HG02588 (cell line): ENCODE measurements at regions not wholly inside any gene's neighbourhood (a gene's known extent, or its start where the extent isn't known, plus 50 kb on each side); places are given as distances from the start of the nearest gene placed in this dataset.

Experiments used
- ATAC-seq: cut with Tn5 transposase; IDR thresholded peaks from one replicate; pipeline ENCODE4 v1.9.1; 2021; ENCODE audit warnings: mild to moderate bottlenecking, moderate library complexity; ENCODE audit not compliant: unreplicated experiment

DNA sequence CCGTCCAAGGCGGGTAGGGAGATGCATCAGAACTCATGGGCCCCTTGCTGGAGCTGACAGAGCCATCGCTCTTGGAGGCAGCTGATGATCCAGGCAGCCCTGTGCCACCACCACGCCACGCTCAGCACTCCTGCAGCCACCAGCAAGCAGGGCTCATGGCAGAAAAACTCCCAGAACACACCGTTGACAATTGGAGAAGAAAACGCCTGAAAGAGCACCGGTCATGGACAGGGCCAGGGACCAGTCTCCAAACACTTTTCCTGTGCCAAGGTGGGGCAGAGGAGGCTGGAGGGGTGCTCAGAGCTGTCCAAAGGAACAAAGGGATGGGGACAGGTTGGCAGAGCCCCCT lies 132.2 kb downstream of the FOXL1 start:
- ATAC-seq = no peak

- no peak for ATAC-seq
Observed at GRCh38 chr16:86712158-86713009, 134.0 kb downstream of the FOXL1 start.

DNA sequence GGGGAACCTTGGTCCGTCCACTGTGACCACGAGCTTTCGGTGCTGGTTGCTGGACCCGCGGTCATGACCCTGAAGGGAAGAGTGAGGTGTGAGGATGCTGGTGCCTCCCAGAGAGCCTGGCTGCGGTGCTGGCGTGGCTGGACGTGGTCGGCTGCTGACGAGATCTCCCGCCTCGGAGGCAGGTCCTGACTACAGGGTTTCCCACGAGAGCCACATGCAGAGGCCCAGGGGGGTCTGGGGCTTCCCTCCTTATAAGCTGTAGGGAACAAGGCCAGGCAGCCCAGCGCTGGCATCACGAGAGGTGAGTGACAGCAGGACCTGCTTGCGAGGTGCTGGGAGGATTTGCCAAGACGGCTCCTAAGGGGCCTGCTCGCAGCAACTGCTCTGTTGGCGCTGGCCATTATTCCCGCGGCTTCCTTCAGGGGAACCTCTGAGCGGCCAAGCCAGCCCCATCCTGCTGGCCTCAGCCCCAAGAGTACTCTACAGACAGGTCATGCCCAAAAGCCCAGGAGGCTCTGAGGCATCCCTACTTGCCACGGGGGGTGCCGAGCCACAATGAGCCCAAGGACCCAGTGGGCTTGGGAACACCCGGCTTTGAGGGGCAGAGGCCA lies 134.8 kb downstream of the FOXL1 start:
- ATAC-seq = no peak

DNA sequence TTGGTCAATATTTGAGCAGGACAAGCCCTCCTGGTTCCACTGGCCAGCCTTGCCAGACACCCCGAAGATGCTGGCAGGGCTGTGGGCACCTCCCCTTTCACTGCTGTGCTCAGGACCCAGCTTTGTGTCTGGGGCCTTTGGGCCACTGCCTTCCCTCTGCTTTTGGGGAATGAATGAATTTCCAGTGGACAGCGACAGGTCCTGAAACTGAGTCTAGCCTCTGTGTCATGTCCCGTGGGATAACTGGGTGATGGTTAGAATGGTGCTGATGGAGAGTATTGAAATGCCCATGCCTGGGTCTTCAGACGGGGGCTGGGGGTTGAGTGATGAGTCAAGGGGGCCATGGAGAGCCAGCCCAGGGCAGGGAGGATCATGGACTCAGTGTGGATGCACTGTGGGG lies 135.8 kb downstream of the FOXL1 start:
- no peak for ATAC-seq

GRCh38 chr16:86716649-86717048 lies 138.3 kb downstream of the FOXL1 start:
- no peak for ATAC-seq

GRCh38 chr16:86718118-86718517 lies 139.8 kb downstream of the FOXL1 start:
- ATAC-seq = no peak

DNA sequence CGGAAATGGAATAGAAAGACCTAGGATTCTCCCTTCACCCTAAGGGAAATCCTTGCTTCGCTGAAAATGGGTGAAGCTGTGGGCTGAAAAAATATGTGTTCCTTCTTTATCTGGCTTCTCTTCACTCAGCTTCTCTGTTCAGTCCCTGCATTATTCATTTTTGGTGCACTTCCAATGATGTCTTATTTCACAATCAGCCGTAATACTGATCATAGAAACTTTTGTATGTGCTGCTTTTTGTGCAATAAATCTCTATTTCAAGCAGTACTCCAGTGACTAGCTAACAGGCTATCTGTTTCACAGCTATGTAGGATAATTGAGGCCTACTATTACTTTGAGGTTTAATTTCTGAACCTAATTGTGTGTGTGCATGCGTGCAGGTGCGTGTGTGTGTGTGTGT lies 144.6 kb downstream of the FOXL1 start:
- ATAC-seq = no peak

- ATAC-seq = no peak
Observed at GRCh38 chr16:86723689-86724088, 145.3 kb downstream of the FOXL1 start.

GRCh38 chr16:86725401-86725800 lies 147.1 kb downstream of the FOXL1 start:
- ATAC-seq = no peak

- no peak for ATAC-seq
Observed at GRCh38 chr16:86726340-86726739, 148.0 kb downstream of the FOXL1 start.

DNA sequence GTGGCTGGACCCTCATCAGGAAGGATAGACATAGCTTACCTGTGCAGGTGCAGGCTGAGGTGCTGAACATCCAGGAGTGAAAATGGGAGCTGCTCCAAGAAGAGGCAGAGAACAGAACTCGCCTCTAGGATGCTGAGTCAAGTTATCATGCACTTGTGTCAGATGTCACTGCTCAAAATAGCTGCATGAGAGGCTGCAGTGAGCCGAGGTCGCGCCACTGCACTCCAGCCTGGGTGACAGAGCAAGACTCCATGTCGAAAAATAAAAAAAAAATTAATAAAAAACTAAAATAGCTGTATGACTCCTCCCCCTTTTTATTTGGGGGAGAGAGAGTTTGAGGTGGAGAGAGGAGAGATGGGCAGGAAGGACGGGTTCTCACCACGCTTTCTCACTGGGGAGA lies 148.8 kb downstream of the FOXL1 start:
- no peak for ATAC-seq

DNA sequence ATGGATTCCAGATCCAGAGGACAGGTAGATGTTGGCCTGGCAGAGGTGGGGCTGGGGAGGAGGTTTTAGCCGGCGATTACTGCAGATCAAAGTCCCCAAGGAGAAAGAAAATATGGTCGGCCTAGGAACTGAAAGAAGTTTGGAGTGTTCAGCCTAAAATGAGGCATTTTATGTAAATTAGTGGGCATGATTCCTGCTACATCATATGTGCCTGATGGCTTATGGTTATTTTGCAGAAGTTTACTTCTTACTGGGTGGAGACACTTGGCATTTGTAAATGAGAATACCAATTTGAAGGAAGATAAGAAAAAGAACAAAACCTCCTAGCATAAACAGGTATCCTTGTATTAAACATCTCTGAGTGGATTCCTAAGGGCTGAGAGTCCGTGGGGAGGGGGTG lies 149.3 kb downstream of the FOXL1 start:
- ATAC-seq = no peak

- no peak for ATAC-seq
Observed at GRCh38 chr16:86729686-86730085, 151.3 kb downstream of the FOXL1 start.

DNA sequence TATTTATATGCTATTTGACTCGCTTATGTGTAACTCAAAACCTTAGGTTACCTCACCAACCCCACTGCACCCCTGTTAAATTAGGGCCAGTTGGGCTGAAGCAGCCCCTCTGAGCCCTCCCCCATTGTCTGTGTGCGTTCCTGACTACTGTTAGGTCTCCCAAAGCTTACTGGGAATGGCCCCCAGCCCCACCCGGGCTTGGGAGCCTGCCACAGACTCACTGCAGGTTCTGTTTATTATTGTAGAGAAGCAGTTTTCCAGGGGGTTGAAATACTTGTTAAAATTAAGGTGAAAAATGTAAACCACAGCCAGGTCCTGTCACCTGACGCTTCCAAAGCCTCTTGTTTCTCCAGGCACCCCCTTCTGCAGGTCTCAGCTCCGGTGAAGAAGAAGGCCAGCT lies 151.7 kb downstream of the FOXL1 start:
- ATAC-seq = no peak

DNA sequence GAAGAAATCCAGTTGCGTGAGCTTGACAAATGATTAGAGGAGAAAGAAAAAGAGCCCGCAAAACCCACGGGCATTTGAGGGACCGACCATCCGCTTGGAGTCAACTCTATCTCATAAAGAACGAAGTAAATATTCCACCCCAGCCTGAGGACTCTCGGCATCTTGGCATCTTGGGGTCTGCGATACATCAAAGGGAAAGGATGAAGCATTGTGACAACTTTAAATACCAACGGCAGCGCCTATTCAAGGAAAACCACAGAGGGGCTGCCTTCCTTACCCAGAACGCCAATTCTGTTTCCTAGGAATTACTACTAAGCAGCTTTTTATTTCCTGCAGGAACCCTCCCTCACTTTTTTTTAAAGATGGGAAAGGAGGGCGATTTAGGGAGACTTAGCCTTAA lies 152.2 kb downstream of the FOXL1 start:
- no peak for ATAC-seq

DNA sequence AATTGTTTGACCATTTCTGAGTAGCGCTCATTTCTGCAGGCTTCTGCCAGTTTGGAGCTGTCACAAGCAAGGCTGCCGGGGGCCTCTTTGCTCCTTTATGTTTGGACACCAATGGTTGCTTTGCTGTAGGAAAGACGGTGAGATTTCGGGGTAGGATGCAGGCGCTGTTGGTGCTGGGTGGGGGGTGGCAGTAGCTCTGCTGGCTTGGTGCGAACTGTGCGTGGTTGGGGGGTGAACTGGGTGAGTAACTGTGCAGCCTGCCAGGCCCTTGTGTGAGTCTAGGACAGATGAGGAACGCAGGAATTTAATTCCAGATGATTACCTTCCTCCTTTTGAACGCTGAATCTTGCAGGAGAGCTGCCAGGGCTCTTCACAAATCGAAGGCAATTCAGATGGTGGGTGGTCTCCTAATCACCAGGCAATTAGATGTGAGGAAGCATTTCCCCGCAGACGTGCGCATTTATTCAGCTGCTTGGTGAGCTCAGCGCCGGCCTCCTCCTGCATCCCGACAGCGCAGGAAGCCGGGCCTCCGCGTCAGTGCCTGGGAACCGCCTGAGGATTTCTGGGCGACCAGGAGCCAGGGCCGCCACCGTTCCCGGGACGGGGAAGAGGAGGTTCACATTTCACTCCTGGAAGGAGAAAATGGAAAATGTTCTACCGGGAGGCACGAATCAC lies 154.4 kb downstream of the FOXL1 start:
- ATAC-seq = no peak

DNA sequence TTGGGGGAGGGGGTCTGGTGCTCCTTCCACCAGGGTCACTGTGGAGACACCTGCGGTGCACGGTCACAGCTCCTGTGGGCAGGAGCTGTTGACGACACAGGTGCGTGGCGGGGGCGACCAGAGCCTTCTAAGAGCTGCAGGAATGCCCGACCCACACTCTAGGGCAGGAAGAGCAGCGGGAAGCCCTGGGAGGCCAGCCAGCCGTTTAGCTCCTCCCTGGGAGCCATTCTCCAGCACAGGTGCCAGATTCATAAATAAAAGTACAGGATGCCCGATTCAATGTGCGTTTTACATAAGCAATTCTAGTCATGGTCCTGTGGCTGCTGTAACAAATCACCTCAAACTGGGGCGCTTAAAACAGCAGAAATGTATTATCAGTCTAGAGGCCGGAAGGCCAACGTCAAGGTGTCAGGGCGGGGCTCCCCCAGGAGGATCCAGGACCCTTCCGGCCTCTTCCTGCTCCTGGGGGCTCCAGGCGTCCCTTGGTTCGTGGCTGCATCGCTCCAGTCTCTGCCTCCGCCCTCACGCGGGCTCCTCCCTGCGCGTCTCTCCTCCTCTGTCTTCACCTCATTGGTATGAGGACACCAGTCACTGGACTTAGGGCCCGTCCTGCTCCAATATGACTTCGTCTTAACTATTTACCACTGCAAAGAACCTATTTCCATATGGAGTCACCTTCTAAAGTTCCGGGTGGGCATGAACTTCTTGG lies 155.4 kb downstream of the FOXL1 start:
- no peak for ATAC-seq

- ATAC-seq = no peak
Observed at GRCh38 chr16:86734543-86735460, 156.5 kb downstream of the FOXL1 start.

DNA sequence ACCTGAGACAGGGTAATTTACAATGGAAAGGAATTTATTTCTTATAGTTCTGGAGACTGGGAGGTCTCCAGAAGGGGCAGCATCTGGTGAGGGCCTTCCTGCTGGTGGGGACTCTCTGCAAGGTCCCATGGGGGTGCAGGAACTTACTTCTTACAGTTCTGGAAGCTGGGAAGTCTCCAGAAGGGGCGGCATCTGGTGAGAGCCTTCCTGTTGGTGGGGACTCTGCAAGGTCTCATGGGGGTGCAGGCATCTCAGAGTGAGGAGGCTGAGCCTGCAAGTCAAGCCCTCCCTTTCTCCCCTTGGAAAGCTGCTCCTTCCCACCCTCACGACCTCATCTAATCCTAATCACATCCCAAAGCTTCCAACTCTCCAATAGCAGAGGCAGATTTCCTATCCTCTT lies 157.4 kb downstream of the FOXL1 start:
- no peak for ATAC-seq

DNA sequence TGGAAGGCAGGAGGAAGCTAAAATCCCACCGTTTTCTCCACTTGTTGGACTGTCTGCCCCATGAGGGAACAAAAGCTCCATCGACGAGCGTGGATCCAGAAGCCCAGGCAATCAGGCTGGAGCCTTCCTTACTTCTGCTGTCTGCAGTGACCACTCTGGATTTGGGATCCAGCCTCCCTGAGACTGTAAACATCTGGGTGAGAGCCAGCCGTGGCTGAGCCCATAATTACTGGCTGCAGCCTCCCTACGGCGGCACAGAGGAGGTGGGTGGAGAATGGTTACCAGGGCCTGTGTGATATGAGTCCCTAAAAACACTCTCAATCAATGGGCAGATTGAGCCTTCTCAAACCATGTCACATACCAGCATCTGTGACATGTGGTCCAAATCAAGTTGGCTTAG lies 158.2 kb downstream of the FOXL1 start:
- no peak for ATAC-seq

GRCh38 chr16:86737083-86737482 lies 158.7 kb downstream of the FOXL1 start:
- no peak for ATAC-seq
